Omental fat pad (tissue), 3 donors: ENCODE measurements at regions not wholly inside any gene's neighbourhood (a gene's known extent, or its start where the extent isn't known, plus 50 kb on each side); places are given as distances from the start of the nearest gene placed in this dataset.

Source experiments
- ATAC-seq: fragments of 150-250 bp; one replicate; pipeline ENCODE4 v1.9.1; 2016; ENCODE audit warnings: mild to moderate bottlenecking, moderate library complexity; ENCODE audit not compliant: low FRiP score
- DNase-seq: peaks from one replicate; pipeline ENCODE4 v3.0.0-alpha.2; 2019; ENCODE audit warnings: low spot score
- CTCF ChIP-seq, 3 donors: fragments of 450-650 bp; IDR thresholded peaks; one replicate each; pipeline ENCODE4 v1.5.1; 2016 to 2017; ENCODE audit warnings: antibody characterized with exemption in 3 of 3, mild to moderate bottlenecking in 3 of 3, moderate library complexity in 2 of 3

- no peak for TF ChIP-seq CTCF (IDR thresholded peaks at IDR 0.05)
- DNase-seq: no peak
- ATAC-seq: no peak
Observed at GRCh38 chr1:214939180-214939579, 143.4 kb upstream of the KCNK2 start.

GRCh38 chr1:214941061-214941460, 141.5 kb upstream of the KCNK2 start:
- ATAC-seq (no peak), DNase-seq (no peak)
- TF ChIP-seq CTCF (IDR thresholded peaks at IDR 0.05): no peak

- DNase-seq (no peak), ATAC-seq (no peak)
- no peak for TF ChIP-seq CTCF (IDR thresholded peaks at IDR 0.05)
Observed at GRCh38 chr1:214943054-214943453, 139.5 kb upstream of the KCNK2 start.

GRCh38 chr1:214946615-214947014, 135.9 kb upstream of the KCNK2 start:
- no peak for TF ChIP-seq CTCF (IDR thresholded peaks at IDR 0.05)
- no peak for ATAC-seq
- DNase-seq: no peak

- DNase-seq (no peak), ATAC-seq (no peak)
- TF ChIP-seq CTCF (IDR thresholded peaks at IDR 0.05): no peak
Observed at GRCh38 chr1:214952648-214953047, 129.9 kb upstream of the KCNK2 start.

GRCh38 chr1:214953901-214954616, 128.5 kb upstream of the KCNK2 start:
- ATAC-seq (no peak), DNase-seq (no peak)

More at GRCh38 chr1:214953901-214954616, 128.5 kb upstream of the KCNK2 start:
- TF ChIP-seq CTCF (IDR thresholded peaks at IDR 0.05): no peak
